RKO (cell line): ENCODE measurements at regions not wholly inside any gene's neighbourhood (a gene's known extent, or its start where the extent isn't known, plus 50 kb on each side); places are given as distances from the start of the nearest gene placed in this dataset.
"Not testable (repeated sequence)": the region's sequence is repeated elsewhere in the genome, so short reads cannot be mapped to it uniquely, and the experiment has no call there.

Source experiments
- DNase-seq: peaks from one replicate; pipeline ENCODE4 v3.0.0-alpha.2; 2016; ENCODE audit warnings: low spot score

DNA sequence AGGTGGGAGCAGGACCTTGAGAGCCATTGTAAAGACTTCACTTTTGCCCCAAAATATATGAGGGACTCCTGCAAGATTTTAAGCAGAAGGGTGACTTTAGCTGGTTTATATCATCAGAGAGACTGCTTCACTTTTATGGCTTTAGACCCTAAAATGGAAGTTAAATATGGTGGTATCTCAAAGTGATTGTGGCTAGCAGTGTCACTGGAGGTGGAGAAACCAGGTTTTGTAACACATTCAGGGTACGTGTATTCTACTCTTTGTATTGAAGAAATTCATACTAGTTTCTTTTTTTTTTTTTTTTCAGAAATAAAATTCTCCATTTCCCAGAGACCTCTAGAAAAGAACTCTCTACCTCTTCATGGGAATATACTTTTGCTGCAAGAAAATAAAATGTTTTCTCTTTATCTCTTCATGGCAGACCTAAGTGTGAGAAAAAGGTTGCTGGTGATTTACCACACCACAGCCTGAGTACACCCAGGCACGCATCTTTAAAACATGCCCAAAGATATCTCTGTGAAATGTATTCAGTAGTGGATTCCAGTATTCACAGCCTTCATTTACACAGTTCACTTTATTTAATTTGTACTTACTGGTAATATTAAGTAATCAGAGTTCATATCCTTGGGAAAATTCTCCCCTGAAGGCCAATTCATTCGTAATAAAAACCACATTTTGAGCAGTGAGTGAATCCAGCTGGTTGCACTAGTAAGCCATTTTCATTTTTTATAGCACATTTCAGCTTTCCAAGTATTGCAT lies 74.3 kb upstream of the GUCY1A1 start:
- no peak for DNase-seq

DNA sequence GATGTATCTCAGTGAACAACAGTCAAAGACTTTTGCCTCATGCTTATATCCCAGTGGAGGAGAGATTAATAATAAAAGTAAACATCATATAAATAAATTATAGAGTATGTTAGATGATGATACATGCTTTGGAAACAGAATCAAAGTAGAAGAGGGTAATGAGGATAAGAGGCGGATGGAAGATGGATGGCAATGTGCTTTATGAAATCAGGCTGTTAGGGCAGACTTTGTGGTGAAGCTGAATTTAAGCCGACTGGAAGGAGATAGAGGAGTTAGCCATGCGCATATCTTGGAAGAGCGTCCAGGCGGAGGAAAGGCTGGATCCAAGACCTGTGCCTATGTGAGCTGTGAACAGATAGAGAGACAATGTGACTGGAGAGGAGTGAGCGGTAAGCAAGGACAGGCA lies 74.9 kb upstream of the GUCY1A1 start:
- DNase-seq: no peak

DNA sequence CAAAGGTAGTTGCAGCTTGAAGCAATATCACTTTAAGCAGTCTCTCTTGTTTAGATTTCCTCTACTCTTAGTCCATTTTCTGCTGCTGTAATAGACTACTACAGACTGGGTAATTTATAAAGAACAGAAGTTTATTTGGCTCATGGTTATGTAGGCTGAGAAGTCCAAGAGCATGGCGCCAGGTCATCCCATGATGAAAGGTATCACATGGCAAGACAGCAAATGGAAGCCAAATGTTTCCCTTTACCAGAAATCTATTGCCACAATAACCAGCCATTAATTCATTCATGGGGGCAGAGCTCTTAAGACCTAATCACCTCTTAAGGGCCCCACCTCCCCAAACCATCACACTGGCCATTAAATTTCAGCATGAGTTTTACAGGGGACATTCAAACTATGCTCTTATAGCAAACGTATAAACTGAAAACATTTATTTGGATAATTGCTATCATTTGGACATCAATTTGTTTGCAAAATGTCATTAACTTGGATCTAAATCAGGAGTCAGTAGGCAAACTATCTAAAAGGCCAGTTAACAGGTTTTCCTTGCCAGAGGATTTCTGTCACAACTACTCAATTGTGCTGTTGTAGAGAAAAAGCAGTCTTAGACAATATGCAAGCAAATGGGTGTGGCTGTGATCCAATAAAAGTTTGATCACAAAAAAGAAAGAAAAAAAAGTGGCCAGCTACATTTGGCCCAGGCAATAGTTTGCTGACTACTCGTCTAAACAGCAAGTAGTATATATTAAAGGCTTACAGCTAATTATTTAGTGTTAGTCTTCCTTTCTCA lies 75.7 kb upstream of the GUCY1A1 start:
- DNase-seq: no peak

DNA sequence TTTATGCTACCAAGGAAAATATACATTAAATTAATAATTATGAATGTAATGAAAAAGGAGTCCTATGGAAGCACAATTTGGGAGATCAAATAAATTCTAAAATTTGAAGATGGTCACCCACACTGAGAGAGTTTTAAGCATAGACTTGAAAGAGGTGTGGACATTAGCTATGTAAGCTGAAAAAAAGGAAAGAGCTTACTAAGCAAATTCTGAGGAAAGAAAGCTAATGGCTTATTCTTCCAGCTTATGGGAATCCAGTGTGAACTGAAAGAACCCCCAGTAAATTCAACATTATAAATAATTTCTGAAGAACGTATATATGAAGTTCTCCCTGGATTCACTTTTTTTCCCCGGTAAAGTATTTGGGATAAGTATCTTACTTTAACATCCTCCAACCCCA lies 78.2 kb upstream of the GUCY1A1 start:
- DNase-seq: no peak

DNA sequence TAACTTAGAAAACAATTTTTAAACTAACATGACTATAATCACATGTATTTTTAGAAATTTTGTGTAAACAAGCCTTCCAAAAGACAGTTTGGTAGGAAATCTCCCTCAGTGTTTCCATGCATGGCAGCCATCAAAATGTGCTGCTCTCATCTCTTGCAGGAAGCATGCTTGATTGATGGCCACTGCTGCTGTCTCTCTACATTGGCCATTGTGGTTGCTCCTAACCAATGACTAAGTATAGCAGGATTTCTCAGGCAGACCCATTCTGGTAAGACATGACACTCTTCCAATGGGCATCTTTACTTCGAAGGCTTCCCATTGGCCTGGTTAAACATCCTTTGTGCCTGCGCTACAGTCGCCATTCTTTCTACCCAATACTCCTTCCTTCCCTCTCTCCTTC lies 78.9 kb upstream of the GUCY1A1 start:
- DNase-seq: no peak

DNA sequence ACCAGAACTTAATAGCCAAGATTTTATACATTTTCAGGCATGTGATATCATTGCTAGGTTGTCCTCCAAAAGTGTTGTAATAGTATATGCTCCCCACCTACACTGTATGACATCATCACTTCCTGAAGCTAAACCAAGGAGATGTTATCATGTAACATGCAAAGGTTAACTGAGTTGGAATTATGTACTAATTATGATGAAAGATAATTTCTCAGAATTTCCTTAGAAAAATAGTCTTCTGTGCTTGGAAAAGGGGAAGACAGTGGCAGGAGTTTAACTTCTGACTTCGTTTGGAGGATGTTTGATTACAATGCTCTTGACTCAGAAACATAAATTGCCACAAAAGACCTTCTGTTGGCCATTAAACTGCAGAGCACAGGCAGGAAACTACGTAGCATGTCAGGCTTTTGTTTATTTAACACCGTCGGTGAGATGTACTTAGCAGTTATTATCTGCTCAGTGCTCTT lies 83.6 kb upstream of the GUCY1A1 start:
- no peak for DNase-seq

DNA sequence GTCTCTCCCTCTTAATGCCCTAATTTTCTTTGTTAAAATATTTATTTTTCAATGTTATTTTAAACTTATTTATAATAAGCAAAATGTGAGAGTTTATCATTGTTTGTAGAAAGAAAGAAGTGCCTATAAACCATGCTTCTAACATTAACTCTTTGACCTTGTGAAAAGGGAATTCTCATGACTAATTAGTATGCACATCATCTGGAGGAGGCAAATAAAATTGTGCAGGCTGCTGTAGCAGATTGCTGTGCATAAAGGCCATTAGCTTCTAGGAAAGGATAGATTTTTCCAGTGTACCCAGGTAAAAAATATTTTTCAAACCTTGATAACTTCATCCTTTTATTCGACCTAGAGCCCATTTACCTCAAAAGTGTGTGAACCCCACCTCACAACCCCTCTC lies 84.6 kb upstream of the GUCY1A1 start:
- no peak for DNase-seq

DNA sequence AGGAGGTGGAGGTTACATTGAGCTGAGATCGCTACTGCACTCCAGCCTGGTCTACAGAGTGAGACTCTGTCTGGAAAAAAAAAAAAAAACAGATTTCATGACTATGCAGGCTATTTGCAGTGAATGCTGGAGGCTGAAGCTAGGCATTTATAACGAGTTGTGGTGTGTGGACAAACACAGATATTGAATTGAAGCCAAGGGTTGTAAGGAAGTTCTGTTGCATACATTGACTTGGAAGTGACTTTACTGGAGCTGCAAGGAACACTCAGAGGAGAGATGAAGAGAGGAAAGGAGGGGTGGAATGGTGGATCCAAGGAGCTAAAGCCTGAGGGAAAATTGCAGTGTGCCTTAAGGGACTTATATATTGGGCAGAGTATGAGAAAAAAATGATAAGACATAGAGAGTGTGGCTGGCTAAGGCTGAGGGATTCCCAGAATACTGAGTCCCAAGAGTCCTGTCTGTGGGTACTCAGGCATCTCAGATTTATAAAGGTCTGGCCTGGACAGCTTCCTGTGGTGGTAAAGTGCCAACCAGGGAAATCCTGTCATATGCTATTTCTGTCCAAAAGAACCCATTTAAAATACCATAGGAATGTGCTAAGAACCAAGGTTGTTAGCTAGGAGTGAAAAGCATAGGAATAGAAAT lies 87.8 kb upstream of the GUCY1A1 start:
- DNase-seq: no peak

DNA sequence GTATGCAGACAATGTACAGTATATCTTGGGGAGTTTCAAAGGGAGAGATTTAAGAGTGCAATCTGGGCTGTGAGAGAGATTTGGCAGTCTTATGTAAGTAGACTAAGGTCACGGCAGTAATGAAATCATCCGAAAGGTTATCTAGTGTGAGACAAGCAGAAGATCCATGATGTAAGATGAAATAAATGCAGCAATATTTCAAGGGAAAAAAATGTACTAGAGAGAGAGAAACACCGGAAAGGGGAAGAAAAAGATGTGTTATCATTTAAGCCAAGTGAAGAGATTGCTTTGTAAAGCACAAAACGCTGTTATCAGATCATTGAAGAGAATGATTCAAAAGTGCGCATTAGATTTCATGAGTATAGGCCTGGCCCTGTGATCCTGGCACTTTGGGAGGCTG lies 88.4 kb upstream of the GUCY1A1 start:
- DNase-seq: no peak

DNA sequence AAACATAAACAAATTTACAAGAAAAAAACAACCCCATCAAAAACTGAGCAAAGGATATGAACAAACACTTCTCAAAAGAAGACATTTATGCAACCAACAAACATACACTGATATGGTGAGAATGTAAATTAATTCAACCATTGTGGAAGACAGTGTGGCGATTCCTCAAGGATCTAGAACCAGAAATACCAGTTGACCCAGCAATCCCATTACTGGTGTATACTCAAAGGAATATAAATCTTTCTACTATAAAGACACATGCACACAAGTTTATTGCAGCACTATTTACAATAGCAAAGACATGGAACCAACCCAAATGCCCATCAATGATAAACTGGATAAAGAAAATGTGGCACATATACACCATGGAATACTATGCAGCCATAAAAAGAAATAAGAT lies 92.3 kb upstream of the GUCY1A1 start:
- DNase-seq: not testable (repeated sequence)

DNA sequence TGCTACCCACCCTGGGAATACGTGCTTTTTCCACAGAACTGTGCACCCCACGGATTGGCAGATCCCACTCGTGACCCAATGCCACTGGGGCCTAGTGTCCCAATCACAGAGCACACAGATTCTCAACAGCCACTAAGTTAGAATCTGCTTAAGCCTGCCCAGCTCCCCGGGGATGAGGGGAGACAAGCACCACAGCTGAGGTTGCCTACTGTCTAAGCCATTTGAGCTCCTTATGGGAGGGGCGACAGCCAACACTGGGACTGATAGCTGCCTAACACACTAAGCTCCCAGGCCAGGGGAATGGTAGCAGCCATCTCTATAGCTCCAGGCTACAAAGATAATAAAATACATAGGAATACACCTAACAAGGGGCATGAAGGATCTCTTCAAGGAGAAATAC lies 93.5 kb upstream of the GUCY1A1 start:
- no peak for DNase-seq

DNA sequence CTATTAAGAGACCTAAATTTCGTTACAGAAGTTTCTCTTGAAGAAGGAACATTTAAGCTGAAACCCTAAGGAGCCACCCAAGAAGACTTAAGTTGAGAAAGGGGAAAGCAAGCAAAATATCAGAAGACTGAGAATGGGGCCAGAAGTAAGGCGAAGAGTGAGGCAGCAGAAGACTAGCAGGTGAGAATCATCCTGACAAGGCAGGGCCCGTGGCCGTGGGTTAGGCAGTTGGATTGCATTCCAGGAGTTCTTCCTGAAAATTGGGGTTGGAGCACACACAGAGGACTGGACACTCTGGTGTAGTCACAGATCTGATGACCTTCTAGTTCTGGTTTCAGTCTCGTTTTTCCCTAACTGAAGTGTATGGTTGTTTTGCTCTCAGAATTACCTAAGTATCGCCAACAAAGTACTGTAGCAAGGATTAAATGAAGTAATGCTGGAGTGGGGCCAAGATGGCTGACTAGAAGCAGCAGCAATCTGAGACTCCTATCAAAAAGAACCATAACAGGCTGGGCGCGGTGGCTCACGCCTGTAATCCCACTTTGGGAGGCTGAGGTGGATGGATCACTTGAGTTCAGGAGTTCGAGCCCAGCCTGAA lies 94.4 kb upstream of the GUCY1A1 start:
- no peak for DNase-seq

DNA sequence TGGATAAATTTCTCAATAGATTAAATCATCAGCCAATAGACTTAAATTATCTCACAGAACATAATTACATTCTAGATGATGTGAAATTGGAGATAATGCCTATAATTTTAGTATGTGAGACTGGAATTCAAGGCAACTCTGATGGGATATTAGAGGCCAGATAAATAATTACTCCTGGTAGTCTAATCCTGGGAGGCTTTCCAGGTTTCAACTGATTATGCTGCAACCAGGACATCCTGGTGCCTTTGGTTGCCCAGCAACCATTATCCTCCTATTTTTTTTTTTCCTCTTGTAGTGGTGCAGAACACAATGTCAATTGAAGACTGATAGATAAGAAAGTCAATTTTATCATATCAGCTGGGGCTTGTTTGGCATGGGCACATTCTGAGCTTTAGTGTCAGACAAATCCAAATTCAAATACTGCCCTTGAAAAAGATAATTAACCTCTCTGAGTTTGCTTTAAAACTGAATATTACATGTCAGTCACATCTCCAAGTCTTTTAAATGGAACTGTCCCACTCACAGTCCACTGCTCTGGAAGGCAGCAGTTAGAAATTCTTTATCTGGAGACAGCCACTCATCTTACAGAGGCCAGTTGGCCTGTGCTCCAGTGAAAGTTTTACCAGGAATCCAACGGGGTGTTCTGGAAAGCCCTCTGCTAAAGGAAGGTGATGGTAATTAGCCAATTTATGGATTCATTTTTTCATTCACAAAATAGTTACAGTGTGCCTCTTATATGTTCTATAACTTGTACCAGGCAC lies 95.3 kb upstream of the GUCY1A1 start:
- no peak for DNase-seq

DNA sequence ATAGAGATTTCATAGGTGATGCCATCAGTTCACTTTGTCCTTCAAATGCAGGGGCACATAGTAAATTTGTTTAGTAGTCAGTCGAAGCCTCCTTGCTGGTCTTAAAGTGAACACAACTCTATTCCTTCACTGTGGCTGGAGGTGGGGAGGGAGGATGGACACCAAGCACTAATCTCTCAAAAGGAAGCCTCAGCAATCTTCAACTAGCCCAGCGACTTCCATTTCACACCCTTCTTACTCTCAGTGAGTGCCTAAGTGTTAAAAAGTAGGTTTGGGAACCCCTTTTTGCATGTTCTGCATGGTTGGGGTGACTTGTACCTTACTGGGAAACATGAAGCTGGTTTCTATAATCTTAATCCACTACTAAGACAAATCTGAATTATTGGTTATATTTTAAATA lies 96.0 kb upstream of the GUCY1A1 start:
- no peak for DNase-seq

DNA sequence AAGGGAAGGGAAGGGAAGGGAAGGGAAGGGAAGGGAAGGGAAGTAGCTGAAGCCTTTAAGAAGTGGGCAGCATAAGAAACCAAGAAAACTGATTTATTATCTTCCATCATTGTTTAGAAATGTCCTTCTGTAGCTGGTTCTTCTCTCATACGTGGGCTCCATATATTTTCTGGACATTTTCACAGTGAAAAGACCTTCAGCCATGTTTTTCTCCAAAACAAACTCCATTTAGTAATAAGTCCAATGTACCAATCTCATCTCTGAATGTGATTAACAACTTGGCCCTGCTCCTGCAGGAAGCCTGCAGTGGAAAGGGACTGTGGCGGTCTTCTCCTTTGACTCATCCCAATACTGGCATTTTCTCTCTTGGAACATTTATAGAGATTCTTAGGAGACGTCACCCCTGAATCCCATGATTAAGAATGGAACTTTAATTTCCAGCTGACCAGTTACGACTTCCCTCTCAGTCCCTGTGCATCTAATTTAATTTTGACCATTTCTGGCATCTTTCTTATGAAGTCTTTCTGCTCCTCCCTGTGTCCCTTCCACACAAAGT lies 96.6 kb upstream of the GUCY1A1 start:
- no peak for DNase-seq

DNA sequence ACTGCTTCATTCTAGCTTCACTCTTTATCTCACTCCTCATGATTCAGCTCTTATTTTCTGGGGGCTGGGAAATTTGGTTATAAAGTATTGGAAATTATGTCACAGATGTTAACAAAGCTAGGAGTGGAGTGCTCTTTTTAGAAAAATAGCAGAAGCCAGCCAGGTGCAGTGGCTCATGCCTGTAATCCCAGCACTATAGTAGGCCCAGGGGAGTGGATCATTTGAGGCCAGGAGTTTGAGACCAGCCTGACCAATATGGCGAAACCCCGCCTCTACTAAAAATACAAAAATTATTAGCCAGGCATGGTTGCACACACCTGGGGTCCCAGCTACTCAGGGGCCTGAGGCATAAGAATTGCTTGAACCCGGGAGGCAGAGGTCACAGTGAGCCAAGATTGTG lies 97.2 kb upstream of the GUCY1A1 start:
- no peak for DNase-seq

DNA sequence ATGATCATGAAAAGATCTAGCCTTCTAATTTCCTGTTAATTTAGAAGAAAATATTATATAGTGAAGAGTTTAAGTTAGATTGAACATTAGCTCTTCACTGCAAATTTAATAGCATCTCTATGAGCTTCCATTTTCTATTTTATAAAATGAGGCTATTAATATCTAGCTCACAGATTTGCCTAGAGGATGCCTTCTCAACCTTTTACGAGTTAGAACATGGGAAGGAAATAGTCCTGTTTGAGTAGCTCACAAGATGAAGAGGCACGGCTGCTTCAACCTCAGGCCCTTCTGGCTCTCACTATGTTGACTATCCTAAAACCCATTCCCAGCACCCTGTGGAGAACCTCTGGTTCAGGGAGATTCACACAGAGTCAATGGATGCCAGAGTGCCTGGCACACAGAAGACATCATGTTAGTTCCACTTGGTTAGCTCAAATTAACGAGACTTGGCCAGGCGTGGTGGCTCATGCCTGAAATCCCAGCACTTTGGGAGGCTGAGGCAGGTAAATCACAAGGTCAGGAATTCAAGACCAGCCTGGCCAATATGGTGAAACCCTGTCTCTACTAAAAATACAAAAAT lies 97.9 kb upstream of the GUCY1A1 start:
- DNase-seq: no peak

DNA sequence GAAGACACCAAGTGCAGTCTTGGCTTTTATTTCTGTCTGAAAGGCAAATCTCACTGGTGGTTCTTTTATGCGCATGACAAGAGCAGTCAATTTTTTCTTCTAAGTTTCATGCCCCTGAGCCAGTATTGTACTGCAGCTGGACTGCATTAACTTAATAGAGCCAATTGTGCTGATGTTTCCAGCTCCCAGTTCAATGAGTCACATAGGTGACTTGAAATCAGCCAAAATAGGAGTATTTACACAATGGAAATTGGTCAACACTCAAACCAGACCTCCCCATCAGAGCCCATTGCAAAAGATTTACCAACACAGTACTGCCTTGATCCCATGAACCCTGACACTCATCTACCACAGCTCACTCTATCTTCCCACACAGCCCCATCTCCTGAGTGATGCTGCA lies 100.3 kb upstream of the GUCY1A1 start:
- DNase-seq: no peak

DNA sequence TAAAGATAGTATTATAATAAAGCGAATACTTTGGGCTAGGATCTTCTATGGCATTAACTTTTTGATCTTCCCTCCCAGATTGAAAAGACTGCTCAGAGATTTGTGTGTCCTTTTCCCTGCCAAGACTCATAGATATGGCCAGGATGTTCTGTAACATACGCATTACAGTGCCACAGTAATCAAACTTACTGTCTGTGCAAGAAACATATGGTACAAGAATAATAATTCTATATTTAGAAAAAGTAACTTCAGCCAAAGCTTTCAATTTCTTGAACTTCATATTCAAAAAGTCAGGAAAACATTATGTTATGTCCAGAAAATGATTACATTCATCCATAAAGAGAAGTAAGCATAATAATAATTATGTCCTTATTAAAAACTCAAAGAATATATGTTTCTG lies 100.9 kb upstream of the GUCY1A1 start:
- DNase-seq: no peak

DNA sequence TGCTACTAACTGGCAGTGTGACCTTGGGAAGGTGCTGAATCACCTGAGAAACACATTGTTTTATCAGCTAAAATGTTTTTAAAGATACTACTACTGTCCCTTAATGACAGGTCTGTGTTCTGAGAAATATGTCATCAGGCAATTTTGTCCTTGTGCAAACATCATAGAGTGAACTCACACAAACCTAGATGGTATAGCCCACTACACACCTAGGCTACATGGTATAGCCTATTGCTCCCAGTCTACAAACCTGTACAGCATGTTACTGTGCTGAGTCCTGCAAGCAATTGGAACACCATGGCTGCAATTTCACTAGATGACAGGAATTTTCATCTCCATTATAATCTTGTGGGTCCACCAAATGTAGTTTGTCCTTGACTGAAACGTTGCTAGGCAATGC lies 101.3 kb upstream of the GUCY1A1 start:
- DNase-seq: no peak

DNA sequence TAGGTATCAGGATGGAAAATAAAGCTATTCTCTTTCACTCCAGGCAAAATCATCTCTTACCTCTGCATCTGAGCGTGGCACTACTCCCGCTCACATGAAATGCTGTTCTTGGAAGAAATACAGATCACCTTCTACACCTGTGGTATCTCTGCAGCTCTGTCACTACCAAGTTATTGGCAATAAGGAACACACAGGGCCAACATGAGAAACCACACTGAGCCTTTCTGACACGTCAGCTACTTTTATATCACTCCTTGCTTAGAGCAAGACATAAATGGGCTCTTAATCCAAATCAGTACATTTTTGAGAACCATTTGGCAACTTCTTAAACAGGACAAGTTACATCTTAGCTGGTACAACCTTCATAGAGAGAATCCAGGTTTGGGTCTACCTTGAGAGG lies 101.8 kb upstream of the GUCY1A1 start:
- no peak for DNase-seq
